Small intestine (tissue), 7 donors: ENCODE measurements at regions not wholly inside any gene's neighbourhood (a gene's known extent, or its start where the extent isn't known, plus 50 kb on each side); places are given as distances from the start of the nearest gene placed in this dataset.

Experiments used
- DNase-seq, 2 donors: peaks; one replicate each; pipeline versions ENCODE4 v3.0.0 to v3.0.0-alpha.2; 2013
- FAIRE-seq: peaks from 2 replicates; lab custom pipeline; 2012; peaks lifted over from hg19 to GRCh38; lab: Jason Lieb, UNC
- H3K27ac ChIP-seq, 3 donors: one replicate each; pipeline ENCODE4 v1.5.1; 2013; ENCODE audit warnings: low read length in 2 of 3, mild to moderate bottlenecking in 2 of 3, control low read depth in 1 of 3, inconsistent platforms in 1 of 3, low read depth in 1 of 3, moderate library complexity in 1 of 3
- H3K27me3 ChIP-seq, 3 donors: one replicate each; pipeline ENCODE4 v1.6.1; 2013; ENCODE audit warnings: low read length in 3 of 3, inconsistent platforms in 1 of 3; ENCODE audit not compliant: control insufficient read depth in 3 of 3, insufficient read depth in 3 of 3
- H3K36me3 ChIP-seq, 3 donors: one replicate each; pipeline ENCODE4 v1.6.1; 2013; ENCODE audit warnings: low read length in 3 of 3, inconsistent platforms in 1 of 3, low read depth in 1 of 3, mild to moderate bottlenecking in 1 of 3, moderate library complexity in 1 of 3; ENCODE audit not compliant: control insufficient read depth in 3 of 3, insufficient read depth in 2 of 3
- H3K4me1 ChIP-seq, 3 donors: one replicate each; pipeline ENCODE4 v1.6.1; 2013; ENCODE audit warnings: low read length in 2 of 3, inconsistent platforms in 1 of 3, low read depth in 1 of 3, mild to moderate bottlenecking in 1 of 3, moderate library complexity in 1 of 3; ENCODE audit not compliant: control insufficient read depth in 3 of 3, insufficient read depth in 2 of 3
- H3K4me3 ChIP-seq, 3 donors: one replicate each; pipeline ENCODE4 v1.5.1; 2013; ENCODE audit warnings: low read length in 3 of 3, control low read depth in 1 of 3, inconsistent platforms in 1 of 3, low read depth in 1 of 3, mild to moderate bottlenecking in 1 of 3, moderate library complexity in 1 of 3
- H3K9me3 ChIP-seq, 2 donors: one replicate each; pipeline ENCODE4 v1.6.1; 2013; ENCODE audit warnings: low read depth in 1 of 2, low read length in 1 of 2; ENCODE audit not compliant: control insufficient read depth in 2 of 2, insufficient read depth in 1 of 2
- WGBS, 3 donors: extraction: QIAGEN DNeasy Blood & Tissue Kit; methylation state at CpG; one replicate each; pipeline ENCODE4 v1.1.7; 2013; 5-methylcytosine and 5-hydroxymethylcytosine counted together
- donor health status: healthy with polysubstance abuse.
- donor health status: control.
- donor health status: control.
- donor health status: Bipolar disorder and iron deficiency.
- donor health status: healthy.

DNA sequence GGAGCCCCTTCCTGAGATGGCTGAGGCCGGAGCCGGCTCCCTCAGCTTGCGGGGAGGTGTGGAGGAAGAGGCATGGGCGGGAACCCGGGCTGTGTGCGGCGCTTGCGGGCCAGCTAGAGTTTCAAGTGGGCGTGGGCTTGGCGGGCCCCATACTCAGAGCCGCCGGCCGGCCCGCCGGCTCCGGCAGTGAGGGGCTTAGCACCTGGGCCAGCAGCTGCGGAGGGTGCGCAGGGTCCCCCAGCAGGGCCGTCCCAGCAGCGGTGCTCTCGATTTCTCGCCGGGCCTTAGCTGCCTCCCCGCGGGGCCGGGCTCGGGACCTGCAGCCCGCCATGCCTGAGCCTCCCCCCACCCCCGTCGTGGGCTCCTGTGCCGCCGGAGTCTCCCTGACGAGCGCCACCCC is 67.9 kb upstream of the SLC28A3 start:
- H3K9me3 ChIP-seq, result no peaks in the 10 kb centered on the region
- no peaks in the 10 kb centered on the region for H3K4me1 ChIP-seq
- H3K36me3 ChIP-seq, result no peaks in the 10 kb centered on the region
- H3K27me3 ChIP-seq, result no peaks in the 10 kb centered on the region
- FAIRE-seq, result no peak
- no peak for DNase-seq
- no peak overlapping the region for H3K4me3 ChIP-seq
- no peak overlapping the region for H3K27ac ChIP-seq
- 96 to 97% (median 96%) methylated on average over 22 to 34 of the region's 34 CpGs for WGBS, 3 donors

DNA sequence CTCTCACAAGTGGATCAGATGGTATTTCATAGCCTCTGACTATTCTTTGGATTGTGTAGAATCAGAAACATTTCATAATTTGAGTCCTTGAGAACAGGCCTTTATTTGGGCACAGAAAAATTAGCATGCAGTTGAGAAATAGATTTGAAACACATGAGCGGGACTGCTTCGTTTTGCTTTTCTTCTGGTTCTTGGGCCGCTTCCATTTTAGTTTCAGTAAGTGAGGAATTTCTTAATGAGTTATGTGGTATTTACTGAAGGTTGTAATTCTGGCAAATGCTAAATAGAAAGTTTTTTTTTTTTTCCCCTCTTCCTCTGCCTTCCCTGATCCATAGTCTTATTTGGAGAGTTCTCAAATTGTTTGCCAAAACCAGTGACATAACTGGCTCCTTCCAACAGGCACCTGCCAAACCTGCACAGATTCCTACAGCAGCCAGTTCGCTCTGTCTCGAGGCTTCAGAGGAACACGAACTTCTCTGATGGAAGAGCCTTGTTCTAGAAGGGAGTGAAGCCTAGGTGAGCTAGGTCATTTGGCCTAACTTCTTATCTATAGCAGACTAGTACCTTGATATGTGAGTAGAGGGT is 71.2 kb upstream of the SLC28A3 start:
- Histone ChIP-seq H3K27ac (no peak overlapping the region), H3K4me3 (no peak overlapping the region), H3K36me3 (no peaks in the 10 kb centered on the region), H3K9me3 (no peaks in the 10 kb centered on the region), H3K27me3 (no peaks in the 10 kb centered on the region), H3K4me1 (no peaks in the 10 kb centered on the region)
- DNase-seq, result no peak
- WGBS, 3 donors, result 67 to 73% (median 72%) methylated on average over 6 of the region's 6 CpGs
- FAIRE-seq, result no peak

DNA sequence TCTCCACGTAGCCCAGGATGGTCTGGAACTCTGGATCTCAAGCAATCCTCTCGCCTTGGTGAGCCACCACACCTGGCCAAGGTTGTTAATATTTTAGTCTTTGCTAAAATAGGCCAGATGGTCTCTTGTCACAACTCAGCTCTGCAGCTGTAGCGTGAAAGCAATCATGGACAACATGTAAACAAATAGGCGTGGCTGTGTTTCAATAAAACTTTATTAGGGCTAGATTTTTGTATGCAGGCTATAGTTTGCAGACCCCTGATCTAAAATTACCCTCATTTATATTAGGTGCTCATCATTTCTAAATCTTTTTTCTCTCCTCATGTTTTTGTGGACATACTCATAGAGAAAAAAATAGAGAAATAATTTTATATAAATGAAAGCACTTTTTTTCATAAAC is 72.1 kb upstream of the SLC28A3 start:
- DNase-seq (no peak), FAIRE-seq (no peak)
- Histone ChIP-seq H3K4me1 (no peaks in the 10 kb centered on the region), H3K9me3 (no peaks in the 10 kb centered on the region), H3K36me3 (no peaks in the 10 kb centered on the region), H3K27me3 (peaks cover 0 to 2% (median 0%) of the 10 kb centered on the region in 3 donors), H3K4me3 (no peak overlapping the region), H3K27ac (no peak overlapping the region)
- WGBS, 3 donors, result 61 to 76% (median 61%) methylated on average over 4 of the region's 4 CpGs

DNA sequence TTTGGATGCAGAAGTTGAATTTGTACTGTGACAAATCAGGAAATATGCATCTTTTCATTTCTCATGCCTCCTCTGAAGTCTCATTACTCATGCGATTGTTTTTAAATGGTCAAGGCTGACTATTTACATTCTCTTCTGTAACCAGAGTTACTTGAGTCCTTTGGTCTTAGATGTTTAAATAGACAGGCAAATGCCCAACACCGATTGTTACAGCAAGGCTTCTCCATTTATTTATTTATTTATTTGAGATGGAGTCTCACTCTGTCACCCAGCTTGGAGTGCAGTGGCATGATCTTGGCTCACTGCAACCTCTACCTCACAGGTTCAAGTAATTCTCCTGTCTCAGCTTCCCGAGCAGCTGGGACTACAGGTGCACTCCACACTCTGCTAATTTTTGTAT is 72.7 kb upstream of the SLC28A3 start:
- peaks cover 0 to 2% (median 0%) of the 10 kb centered on the region in 3 donors for H3K27me3 ChIP-seq
- DNase-seq (no peak), FAIRE-seq (no peak)
- no peaks in the 10 kb centered on the region for H3K4me1 ChIP-seq
- 80 to 82% (median 80%) methylated on average over 3 of the region's 3 CpGs for WGBS, 3 donors
- H3K27ac ChIP-seq, result no peak overlapping the region
- H3K9me3 ChIP-seq, result no peaks in the 10 kb centered on the region
- H3K36me3 ChIP-seq, result no peaks in the 10 kb centered on the region
- H3K4me3 ChIP-seq, result no peak overlapping the region

DNA sequence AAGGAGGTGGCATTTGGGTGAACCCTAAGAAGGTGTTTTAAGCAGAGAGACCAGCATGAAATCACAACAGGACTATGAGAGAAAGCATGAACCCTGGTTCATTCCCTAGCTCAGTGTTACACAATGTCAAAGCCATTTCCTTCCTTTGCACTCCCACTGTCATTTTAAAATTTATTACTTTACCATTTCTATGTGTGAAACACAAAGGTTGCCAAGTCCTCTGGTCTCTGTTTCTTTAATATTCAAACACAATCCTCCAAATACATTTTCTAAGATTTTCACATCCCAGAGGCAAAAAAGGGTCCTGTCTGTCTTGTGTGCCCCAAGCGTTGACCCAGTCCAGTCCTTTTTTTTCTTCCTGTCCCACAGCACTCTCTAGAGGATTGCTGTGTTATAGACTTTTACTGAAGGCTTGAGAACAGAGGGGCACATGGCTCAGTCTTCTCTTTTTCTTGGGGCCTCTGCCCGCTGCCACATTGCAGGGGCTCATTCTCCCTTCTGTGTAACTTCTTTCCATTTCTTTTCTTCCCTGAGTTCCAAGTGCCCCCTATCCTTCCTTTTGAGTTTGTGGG is 78.6 kb upstream of the SLC28A3 start:
- no peak overlapping the region for H3K27ac ChIP-seq
- H3K4me3 ChIP-seq, result no peak overlapping the region
- FAIRE-seq, result no peak
- WGBS, 3 donors, result 24 to 31% (median 24%) methylated on average over 2 of the region's 2 CpGs
- peaks cover 0 to 2% (median 0%) of the 10 kb centered on the region in 3 donors for H3K27me3 ChIP-seq
- H3K9me3 ChIP-seq, result peaks cover 0 to 5% of the 10 kb centered on the region in 2 donors
- DNase-seq, result peak in 1 of 2 donors; percentile 3
- H3K4me1 ChIP-seq, result no peaks in the 10 kb centered on the region
- H3K36me3 ChIP-seq, result no peaks in the 10 kb centered on the region

DNA sequence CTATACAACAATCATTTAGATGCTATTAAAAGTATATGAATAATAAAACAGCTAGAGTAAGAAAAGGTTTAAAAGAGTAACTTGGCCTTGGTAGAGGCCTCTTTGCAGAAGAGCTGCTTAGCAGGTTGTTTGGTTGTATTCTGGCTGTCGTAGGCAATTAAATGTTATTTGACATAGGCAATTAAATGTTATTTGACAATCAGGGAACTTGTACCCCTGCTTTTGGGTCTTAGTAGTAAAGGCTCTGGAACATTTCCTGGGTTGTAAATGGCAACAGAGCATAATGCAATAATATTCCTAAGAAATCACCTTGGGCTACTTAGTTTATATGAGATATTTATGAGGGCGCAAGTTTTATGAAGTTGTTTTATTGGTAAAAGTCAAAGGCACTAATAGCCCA is 84.4 kb upstream of the SLC28A3 start:
- FAIRE-seq (no peak), DNase-seq (no peak)
- no peaks in the 10 kb centered on the region for H3K36me3 ChIP-seq
- H3K4me3 ChIP-seq, result no peak overlapping the region
- H3K9me3 ChIP-seq, result peaks cover 0 to 5% of the 10 kb centered on the region in 2 donors
- H3K4me1 ChIP-seq, result no peaks in the 10 kb centered on the region
- no peak overlapping the region for H3K27ac ChIP-seq
- H3K27me3 ChIP-seq, result no peaks in the 10 kb centered on the region
- 71 to 87% (median 81%) methylated on average over 2 of the region's 2 CpGs for WGBS, 3 donors

DNA sequence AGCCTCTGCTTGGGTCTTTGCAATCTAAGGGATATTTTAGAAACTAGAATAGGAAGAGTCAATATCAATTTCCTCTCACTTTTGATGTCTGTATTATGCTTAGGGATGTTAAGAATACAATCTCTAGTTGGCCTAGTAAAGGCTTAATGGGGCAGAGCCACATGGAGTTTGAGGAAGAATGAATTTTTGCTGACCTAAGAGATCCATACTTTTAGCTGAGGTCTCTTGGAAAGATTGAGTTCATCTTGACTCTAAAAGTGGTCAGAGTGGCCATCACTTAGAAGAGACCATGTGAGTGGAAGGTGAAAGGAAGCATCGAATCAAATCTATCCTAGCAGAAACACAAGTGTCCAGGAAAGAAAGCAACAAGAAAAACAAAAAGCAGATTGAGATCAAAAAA is 92.2 kb upstream of the SLC28A3 start:
- Histone ChIP-seq H3K27ac (no peak overlapping the region), H3K36me3 (no peaks in the 10 kb centered on the region), H3K4me1 (no peaks in the 10 kb centered on the region), H3K9me3 (no peaks in the 10 kb centered on the region), H3K4me3 (no peak overlapping the region), H3K27me3 (no peaks in the 10 kb centered on the region)
- no peak for FAIRE-seq
- no peak for DNase-seq
- WGBS, 3 donors, result 79 to 87% (median 82%) methylated on average over 1 of the region's 1 CpG

DNA sequence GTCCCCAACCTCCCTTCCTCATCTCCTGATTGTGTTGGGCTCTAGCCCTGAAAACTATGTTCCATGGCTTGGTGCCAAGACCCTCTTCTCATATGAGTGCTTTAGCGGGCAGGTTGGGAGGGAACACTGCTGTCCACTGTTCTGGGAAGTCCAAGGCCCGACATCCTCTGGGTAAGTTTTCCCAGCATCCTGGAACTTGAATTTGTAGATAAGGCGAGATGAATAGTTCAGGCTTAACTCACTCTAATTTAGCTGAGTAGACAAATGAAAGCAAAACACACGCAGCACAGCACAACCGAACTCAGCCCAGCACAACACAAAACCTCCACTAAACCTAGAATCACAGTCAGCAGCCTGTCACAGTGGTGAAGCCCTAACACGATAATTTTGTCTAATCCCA is 95.3 kb upstream of the SLC28A3 start:
- H3K4me1 ChIP-seq, result no peaks in the 10 kb centered on the region
- no peaks in the 10 kb centered on the region for H3K9me3 ChIP-seq
- no peak overlapping the region for H3K27ac ChIP-seq
- H3K4me3 ChIP-seq, result no peak overlapping the region
- WGBS, 3 donors, result 64 to 75% (median 69%) methylated on average over 6 of the region's 6 CpGs
- H3K27me3 ChIP-seq, result no peaks in the 10 kb centered on the region
- DNase-seq (no peak), FAIRE-seq (no peak)
- no peaks in the 10 kb centered on the region for H3K36me3 ChIP-seq
